ENCODE measurements at regions not wholly inside any gene's neighbourhood (a gene's known extent, or its start where the extent isn't known, plus 50 kb on each side); places are given as distances from the start of the nearest gene placed in this dataset.
"Not testable (repeated sequence)": the region's sequence is repeated elsewhere in the genome, so short reads cannot be mapped to it uniquely, and the experiment has no call there.

DNA sequence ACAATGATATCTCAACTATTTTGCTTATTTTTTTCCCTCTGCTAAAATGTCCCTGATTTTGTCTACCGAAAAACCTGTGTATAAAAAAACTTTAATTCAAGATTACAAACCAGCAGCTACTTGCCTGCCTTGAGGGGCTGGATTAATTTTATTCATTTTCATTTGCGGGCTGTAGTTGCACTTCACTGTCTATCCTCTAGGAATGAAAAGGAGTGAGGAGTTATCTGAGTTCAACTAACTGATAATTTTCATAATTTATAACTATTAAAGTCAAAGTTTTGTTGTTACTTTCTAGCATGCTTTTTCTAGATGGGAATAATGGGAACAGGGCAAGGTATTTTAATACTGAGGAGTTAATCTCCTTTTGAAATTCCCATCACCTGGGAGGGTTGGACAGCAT, 50.3 kb upstream of the AGTPBP1 start:
- not testable (repeated sequence) for H3K4me3 Mint-ChIP-seq; DNase-seq (ENCODE audit: low spot score in 2 of 2, unreplicated experiment in 2 of 2); H3K27me3 Mint-ChIP-seq (ENCODE audit: low read depth); H3K36me3 Mint-ChIP-seq; H3K9me3 Mint-ChIP-seq
- Mint-ChIP-seq H3K27ac (peak overlapping the region; percentile 70), H3K4me1 (peaks cover 16% of the 10 kb centered on the region)
- TF ChIP-seq, protein P1, sequence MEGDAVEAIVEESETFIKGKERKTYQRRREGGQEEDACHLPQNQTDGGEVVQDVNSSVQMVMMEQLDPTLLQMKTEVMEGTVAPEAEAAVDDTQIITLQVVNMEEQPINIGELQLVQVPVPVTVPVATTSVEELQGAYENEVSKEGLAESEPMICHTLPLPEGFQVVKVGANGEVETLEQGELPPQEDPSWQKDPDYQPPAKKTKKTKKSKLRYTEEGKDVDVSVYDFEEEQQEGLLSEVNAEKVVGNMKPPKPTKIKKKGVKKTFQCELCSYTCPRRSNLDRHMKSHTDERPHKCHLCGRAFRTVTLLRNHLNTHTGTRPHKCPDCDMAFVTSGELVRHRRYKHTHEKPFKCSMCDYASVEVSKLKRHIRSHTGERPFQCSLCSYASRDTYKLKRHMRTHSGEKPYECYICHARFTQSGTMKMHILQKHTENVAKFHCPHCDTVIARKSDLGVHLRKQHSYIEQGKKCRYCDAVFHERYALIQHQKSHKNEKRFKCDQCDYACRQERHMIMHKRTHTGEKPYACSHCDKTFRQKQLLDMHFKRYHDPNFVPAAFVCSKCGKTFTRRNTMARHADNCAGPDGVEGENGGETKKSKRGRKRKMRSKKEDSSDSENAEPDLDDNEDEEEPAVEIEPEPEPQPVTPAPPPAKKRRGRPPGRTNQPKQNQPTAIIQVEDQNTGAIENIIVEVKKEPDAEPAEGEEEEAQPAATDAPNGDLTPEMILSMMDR (IDR thresholded peaks at IDR 0.05; ENCODE audit: unreplicated experiment): peak; percentile 43

GRCh38 chr9:85802978-85803695, 61.4 kb upstream of the AGTPBP1 start:
- H3K27me3 Mint-ChIP-seq (ENCODE audit: low read depth); H3K27ac Mint-ChIP-seq; H3K4me3 Mint-ChIP-seq; DNase-seq (ENCODE audit: low spot score in 2 of 2, unreplicated experiment in 2 of 2); H3K36me3 Mint-ChIP-seq; H3K9me3 Mint-ChIP-seq: not testable (repeated sequence)
- peaks cover 10% of the 10 kb centered on the region for H3K4me1 Mint-ChIP-seq

DNA sequence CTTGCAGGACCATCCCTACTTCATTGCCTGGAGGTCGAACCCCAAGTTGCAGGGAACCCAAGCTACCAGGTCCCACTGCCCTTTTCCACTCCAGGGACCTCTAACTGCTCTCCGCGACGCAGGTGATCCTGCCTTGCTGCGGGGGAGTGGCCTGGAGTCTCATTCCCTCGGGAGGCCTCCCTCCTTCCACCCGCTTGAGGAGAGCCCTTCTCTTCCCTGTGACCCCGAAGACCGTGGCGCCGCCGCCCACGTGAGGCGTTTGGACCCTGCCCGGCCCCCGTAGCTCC, 63.0 kb upstream of the AGTPBP1 start:
- H3K4me3 Mint-ChIP-seq; H3K9me3 Mint-ChIP-seq; H3K27me3 Mint-ChIP-seq (ENCODE audit: low read depth): not testable (repeated sequence)
- peak in 1 of 2 experiments; percentile 19 for DNase-seq (ENCODE audit: low spot score in 2 of 2, unreplicated experiment in 2 of 2)
- H3K27ac Mint-ChIP-seq: peak overlapping the region; percentile 66
- H3K4me1 Mint-ChIP-seq: peaks cover 10% of the 10 kb centered on the region
- H3K36me3 Mint-ChIP-seq: peaks cover 16% of the 10 kb centered on the region

DNA sequence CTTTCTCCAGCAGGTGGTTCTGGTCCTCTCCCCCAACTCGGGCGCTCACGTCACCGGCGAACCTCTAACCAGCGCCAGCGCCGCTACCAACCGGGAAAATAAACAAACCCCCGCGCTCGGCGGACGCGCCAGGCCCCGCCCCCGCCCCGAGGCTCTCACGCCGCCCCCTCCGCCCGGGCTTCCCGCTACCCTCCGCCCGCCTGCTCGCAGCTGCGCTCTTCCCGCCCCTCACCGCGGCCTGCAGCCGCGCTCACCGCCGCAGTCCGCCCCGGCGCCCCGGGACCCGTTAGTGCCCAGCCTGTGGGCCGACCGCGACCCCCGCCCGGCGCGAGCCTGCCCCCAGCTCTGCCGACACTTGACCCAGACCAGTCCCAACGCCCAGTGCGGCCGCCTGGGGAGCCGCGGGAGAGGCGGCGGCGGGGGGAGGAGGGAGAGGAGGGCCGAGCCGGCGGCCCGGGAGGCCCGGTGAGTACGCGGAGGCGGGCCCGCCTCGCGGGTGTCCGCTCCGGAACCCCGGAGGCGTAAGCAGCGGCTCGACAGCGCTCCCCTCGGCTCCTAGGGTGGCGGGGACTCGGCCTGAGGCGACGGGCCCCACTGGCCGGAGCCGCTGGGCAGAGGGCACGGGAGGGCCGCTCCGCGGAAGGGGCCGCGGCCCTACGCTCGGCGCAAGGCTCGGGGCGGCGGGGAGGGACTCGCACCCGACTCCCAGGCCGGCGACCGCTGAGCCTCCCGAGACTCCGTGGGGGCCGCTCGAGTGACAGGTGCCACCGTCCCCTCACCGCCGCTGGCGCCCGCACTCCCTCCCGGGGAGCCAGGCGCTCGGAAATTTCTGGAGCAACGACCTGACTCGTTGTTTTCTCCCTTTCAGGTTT, 63.6 kb upstream of the AGTPBP1 start:
- Mint-ChIP-seq H3K4me1 (peaks cover 10% of the 10 kb centered on the region), H3K4me3 (peak overlapping the region; percentile 80), H3K36me3 (peaks cover 17% of the 10 kb centered on the region), H3K27ac (peak overlapping the region; percentile 86)
- not testable (repeated sequence) for H3K9me3 Mint-ChIP-seq; H3K27me3 Mint-ChIP-seq (ENCODE audit: low read depth)
- DNase-seq (ENCODE audit: low spot score in 2 of 2, unreplicated experiment in 2 of 2): peak; percentile 49 to 70

DNA sequence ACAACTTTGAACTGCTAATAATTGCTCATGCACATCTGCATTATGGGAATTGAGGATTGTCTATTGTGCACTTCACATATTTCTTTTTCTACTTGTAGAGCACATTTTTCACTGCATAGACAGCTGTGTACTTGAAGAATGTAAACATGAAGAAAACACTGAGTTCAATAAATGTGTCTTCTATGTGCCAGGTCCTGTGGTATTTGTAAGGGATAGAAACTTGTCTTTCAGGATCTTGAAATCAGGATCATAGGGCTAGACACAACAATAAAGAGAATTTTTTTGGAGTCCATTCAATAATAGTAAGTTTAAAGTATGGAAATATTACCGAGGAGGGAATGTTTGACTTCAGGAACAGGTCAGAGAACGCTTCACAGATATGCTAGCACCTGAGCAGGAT, 66.6 kb upstream of the AGTPBP1 start:
- H3K27me3 Mint-ChIP-seq (ENCODE audit: low read depth); H3K4me3 Mint-ChIP-seq; H3K9me3 Mint-ChIP-seq; DNase-seq (ENCODE audit: low spot score in 2 of 2, unreplicated experiment in 2 of 2); H3K27ac Mint-ChIP-seq: not testable (repeated sequence)
- Mint-ChIP-seq H3K36me3 (peaks cover 24% of the 10 kb centered on the region), H3K4me1 (peaks cover 10% of the 10 kb centered on the region)

- H3K4me3 Mint-ChIP-seq; H3K27ac Mint-ChIP-seq; H3K9me3 Mint-ChIP-seq; H3K27me3 Mint-ChIP-seq (ENCODE audit: low read depth); DNase-seq (ENCODE audit: low spot score in 2 of 2, unreplicated experiment in 2 of 2); H3K4me1 Mint-ChIP-seq: not testable (repeated sequence)
- peaks cover 22% of the 10 kb centered on the region for H3K36me3 Mint-ChIP-seq
Observed at GRCh38 chr9:85813388-85813787, 71.6 kb upstream of the AGTPBP1 start.

DNA sequence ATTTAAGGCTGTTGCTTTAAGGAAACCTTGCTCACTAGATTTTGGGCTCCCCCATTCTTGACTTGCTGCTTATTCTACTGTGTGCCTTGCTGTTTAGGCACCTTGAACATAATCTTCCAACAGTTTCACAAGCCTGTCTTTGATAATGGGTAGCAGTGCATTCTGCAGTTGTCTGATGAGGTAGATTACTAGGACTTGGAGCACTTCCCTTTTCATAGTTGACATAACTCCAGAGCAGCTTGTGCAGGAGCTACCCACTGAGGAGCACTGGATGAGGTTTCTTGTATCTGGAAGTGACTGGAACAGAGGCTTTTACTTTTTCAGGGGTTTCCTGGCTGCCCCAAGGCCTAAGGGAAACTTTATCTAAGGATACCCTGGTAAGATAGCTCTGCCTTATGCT, 73.0 kb upstream of the AGTPBP1 start:
- H3K36me3 Mint-ChIP-seq: peaks cover 12% of the 10 kb centered on the region
- not testable (repeated sequence) for H3K9me3 Mint-ChIP-seq; H3K4me3 Mint-ChIP-seq; H3K27me3 Mint-ChIP-seq (ENCODE audit: low read depth); DNase-seq (ENCODE audit: low spot score in 2 of 2, unreplicated experiment in 2 of 2); H3K27ac Mint-ChIP-seq; H3K4me1 Mint-ChIP-seq

GRCh38 chr9:85818971-85819370, 77.2 kb upstream of the AGTPBP1 start:
- H3K27ac Mint-ChIP-seq; H3K27me3 Mint-ChIP-seq (ENCODE audit: low read depth); DNase-seq (ENCODE audit: low spot score in 2 of 2, unreplicated experiment in 2 of 2); H3K9me3 Mint-ChIP-seq; H3K4me1 Mint-ChIP-seq; H3K4me3 Mint-ChIP-seq: not testable (repeated sequence)
- TF ChIP-seq, protein P1 (IDR thresholded peaks at IDR 0.05; ENCODE audit: unreplicated experiment): peak; percentile 26
- peaks cover 19% of the 10 kb centered on the region for H3K36me3 Mint-ChIP-seq

DNA sequence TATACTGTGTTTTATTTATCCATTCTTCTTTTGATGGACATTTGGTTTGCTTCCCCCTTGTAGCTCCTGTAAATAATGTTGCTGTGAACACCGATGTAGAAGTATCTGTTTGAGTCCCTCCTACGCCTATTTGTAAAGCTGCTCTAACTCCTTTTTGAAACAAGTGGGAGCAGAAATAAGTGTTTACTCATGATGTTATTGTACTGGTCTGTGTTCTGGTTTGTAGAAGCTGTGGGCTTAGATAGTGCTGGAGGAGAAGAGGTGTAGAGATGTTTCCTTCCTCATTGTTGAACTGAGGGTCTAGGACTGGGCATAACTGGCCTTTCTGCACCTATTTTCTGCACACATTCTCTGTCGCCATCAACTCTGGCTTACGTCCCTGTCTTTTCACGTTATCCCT, 78.8 kb upstream of the AGTPBP1 start:
- DNase-seq (ENCODE audit: low spot score in 2 of 2, unreplicated experiment in 2 of 2); H3K9me3 Mint-ChIP-seq; H3K4me3 Mint-ChIP-seq; H3K4me1 Mint-ChIP-seq; H3K27me3 Mint-ChIP-seq (ENCODE audit: low read depth): not testable (repeated sequence)
- Mint-ChIP-seq H3K27ac (peak overlapping the region; percentile 31), H3K36me3 (peaks cover 23% of the 10 kb centered on the region)

DNA sequence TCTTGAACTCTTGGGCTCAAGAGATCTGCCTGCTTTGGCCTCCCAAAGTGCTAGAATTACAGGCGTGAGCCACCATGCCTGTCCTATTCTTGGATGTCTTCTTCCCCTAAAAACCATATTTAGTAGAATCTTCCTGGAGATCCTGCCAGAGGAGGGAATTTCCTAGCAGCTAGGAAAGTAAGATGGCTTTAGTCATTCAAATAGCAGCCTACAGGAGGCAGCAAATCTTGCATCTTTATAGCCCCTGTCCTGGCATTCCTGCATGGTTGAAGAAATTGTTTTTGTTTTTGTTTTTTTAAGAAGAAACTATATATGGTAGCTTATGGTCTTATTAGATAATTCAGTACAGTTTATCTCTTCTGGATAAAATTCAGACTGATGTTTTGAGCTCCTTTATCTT, 83.2 kb upstream of the AGTPBP1 start:
- not testable (repeated sequence) for H3K4me1 Mint-ChIP-seq; H3K4me3 Mint-ChIP-seq; DNase-seq (ENCODE audit: low spot score in 2 of 2, unreplicated experiment in 2 of 2); H3K27ac Mint-ChIP-seq; H3K9me3 Mint-ChIP-seq; H3K27me3 Mint-ChIP-seq (ENCODE audit: low read depth)
- H3K36me3 Mint-ChIP-seq: peaks cover 18% of the 10 kb centered on the region

GRCh38 chr9:85834591-85834990, 92.8 kb upstream of the AGTPBP1 start:
- H3K4me3 Mint-ChIP-seq; H3K27ac Mint-ChIP-seq; DNase-seq (ENCODE audit: low spot score in 2 of 2, unreplicated experiment in 2 of 2); H3K4me1 Mint-ChIP-seq; H3K9me3 Mint-ChIP-seq; H3K27me3 Mint-ChIP-seq (ENCODE audit: low read depth): not testable (repeated sequence)
- H3K36me3 Mint-ChIP-seq: peaks cover 10% of the 10 kb centered on the region

- not testable (repeated sequence) for H3K4me1 Mint-ChIP-seq; H3K9me3 Mint-ChIP-seq; H3K27me3 Mint-ChIP-seq (ENCODE audit: low read depth); H3K27ac Mint-ChIP-seq; DNase-seq (ENCODE audit: low spot score in 2 of 2, unreplicated experiment in 2 of 2); H3K4me3 Mint-ChIP-seq
- H3K36me3 Mint-ChIP-seq: peaks cover 22% of the 10 kb centered on the region
Observed at GRCh38 chr9:85843949-85844348, 97.0 kb upstream of the NAA35 start.

Measured in mesothelial cell of epicardium (in vitro differentiated cells).